Prostate gland (tissue), 2 donors: ENCODE measurements at regions not wholly inside any gene's neighbourhood (a gene's known extent, or its start where the extent isn't known, plus 50 kb on each side); places are given as distances from the start of the nearest gene placed in this dataset.

Experiments
- DNase-seq: peaks from one replicate; pipeline ENCODE4 v3.0.0-alpha.2; 2019; ENCODE audit warnings: low spot score
- H3K27ac ChIP-seq, 2 donors: fragments of 200-600 bp; sonication (generic); 2 replicates each; pipeline ENCODE4 v1.5.1; 2017 to 2019
- H3K27me3 ChIP-seq: fragments of 200-600 bp; sonication (generic); replicated peaks from 2 replicates; pipeline ENCODE4 v1.5.1; 2019; ENCODE audit not compliant: insufficient read depth
- H3K36me3 ChIP-seq, 2 donors: fragments of 200-600 bp; sonication (generic); 1 replicate in 1 of 2; 2 replicates in 1 of 2; pipeline versions ENCODE4 v1.5.1 to v1.8.1; 2017 to 2019
- H3K4me1 ChIP-seq: fragments of 200-600 bp; sonication (generic); replicated peaks from 2 replicates; pipeline ENCODE4 v1.5.1; 2019
- H3K4me3 ChIP-seq, 2 donors: fragments of 200-600 bp; sonication (generic); 2 replicates each; pipeline ENCODE4 v1.5.1; 2017 to 2019
- H3K9me3 ChIP-seq: fragments of 200-600 bp; sonication (generic); 2 replicates; pipeline ENCODE4 v1.5.1; 2017
- CTCF ChIP-seq, 4 experiments: fragments of 200-600 bp in 2 of 4; fragments of 450-650 bp in 2 of 4; sonication (generic) in 2 of 4; IDR thresholded peaks; 1 replicate in 3 of 4; 2 replicates in 1 of 4; pipeline ENCODE4 v1.5.1; 2016 to 2019; ENCODE audit warnings: antibody characterized with exemption in 4 of 4, mild to moderate bottlenecking in 2 of 4, moderate library complexity in 2 of 4
- POLR2A ChIP-seq: fragments of 450-650 bp; IDR thresholded peaks from one replicate; pipeline ENCODE4 v1.6.1; 2016; ENCODE audit warnings: antibody characterized with exemption, mild to moderate bottlenecking
- POLR2AphosphoS5 ChIP-seq: sonication (generic); formaldehyde crosslinking; IDR thresholded peaks from one replicate; pipeline ENCODE4 v1.6.1; 2017; ENCODE audit warnings: antibody characterized with exemption
- WGBS: methylation state at CpG from one replicate; pipeline ENCODE4 v1.1.5; 2018; 5-methylcytosine and 5-hydroxymethylcytosine counted together
- intact Hi-C: fragments of 100-400 bp; cut with DNase I; formaldehyde crosslinking; loops from one replicate; pipeline ENCODE4 v1.14.2; 2022

- Histone ChIP-seq H3K27ac (no peak overlapping the region), H3K9me3 (no peaks in the 10 kb centered on the region), H3K36me3 (no peaks in the 10 kb centered on the region), H3K4me3 (no peak overlapping the region), H3K27me3 (no peaks in the 10 kb centered on the region), H3K4me1 (no peaks in the 10 kb centered on the region)
- DNase-seq = no peak
- no peak for TF ChIP-seq CTCF (IDR thresholded peaks at IDR 0.05)
- TF ChIP-seq POLR2AphosphoS5 = no peak
- TF ChIP-seq POLR2A = no peak
- intact Hi-C loops = no loop called here
- WGBS = 53% methylated on average over 5 of the region's 5 CpGs
Measured at GRCh38 chr22:22352371-22352999, 107.9 kb downstream of the VPREB1 start.

DNA sequence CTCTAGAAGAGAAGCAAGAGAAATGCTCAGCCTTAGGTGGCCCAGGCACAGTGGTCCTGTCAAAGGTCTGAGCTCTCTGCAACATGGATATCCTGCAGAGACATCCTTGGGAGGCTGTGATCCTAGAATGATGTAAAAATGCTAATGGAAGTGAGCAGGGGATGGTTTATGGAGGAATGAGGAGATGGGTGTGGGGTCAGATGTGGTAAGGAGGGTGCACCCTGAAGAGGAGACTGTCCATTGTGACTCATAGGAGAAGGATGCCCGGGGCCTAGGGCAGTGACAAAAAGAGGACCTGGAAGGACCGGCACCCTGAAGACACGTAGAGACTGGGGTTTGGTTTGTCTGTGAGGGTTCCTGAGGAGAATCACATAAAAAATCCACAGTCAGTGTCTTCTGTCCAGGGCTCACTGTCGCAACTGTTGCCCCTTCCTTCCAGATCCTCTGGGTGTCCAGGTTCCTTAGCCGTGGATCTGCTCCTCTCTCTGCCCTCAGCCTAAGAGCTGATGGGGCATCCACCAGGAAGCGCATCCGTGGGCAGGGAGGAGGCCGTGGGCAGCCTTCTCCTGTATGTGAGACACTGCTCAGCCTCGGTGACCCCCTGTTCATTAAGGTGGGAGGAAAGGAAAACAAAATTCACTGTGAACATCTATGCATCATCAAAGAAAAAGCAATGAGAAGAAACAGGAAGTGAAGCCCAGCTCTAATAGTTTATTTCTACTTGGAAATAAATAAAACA lies 110.7 kb downstream of the VPREB1 start:
- Histone ChIP-seq H3K9me3 (no peaks in the 10 kb centered on the region), H3K4me3 (no peak overlapping the region), H3K4me1 (no peaks in the 10 kb centered on the region), H3K36me3 (no peaks in the 10 kb centered on the region), H3K27ac (no peak overlapping the region), H3K27me3 (no peaks in the 10 kb centered on the region)
- DNase-seq = no peak
- no peak for TF ChIP-seq CTCF (IDR thresholded peaks at IDR 0.05)
- TF ChIP-seq POLR2A = no peak
- no peak for TF ChIP-seq POLR2AphosphoS5
- intact Hi-C loops = no loop called here
- WGBS = 73% methylated on average over 9 of the region's 9 CpGs

DNA sequence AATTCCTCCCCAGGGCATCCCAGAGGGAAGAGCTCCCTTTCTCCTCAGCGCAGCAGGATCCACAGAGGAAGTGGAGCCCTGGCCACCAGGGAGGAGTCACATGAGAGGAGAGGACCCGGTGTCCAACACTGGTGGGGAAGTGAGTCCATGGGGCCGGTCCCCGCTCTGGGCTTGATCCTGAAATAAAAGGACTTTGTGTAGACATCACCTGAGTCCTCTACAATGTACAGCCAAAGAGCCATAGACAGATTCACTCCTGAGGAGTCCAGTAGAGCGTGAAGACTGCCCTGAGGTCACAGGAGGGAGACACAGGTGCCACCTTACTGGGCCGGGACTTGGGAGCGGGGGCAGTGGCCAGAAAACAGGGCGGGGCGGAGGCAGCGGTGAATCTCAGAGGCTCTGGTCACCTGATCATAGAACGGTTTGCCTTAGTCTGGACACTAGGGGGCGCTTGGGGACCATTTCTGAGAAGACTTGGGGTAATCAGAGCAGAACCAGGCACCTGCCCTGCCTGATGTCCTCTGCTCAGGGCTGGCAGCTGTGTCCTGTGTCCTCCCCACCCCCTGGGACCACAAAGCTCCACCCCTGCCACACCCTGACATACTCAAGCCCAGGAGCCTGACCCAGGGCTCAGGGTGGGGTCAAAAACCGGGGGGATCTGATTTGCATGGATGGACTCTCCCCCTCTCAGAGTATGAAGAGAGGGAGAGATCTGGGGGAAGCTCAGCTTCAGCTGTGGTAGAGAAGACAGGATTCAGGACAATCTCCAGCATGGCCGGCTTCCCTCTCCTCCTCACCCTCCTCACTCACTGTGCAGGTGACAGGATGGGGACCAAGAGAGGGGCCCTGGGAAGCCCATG lies 112.7 kb downstream of the VPREB1 start:
- TF ChIP-seq CTCF (IDR thresholded peaks at IDR 0.05) (peak; percentile 26 to 54 (median 50)), POLR2A (no peak)
- Histone ChIP-seq H3K27ac (no peak overlapping the region), H3K9me3 (no peaks in the 10 kb centered on the region), H3K4me3 (no peak overlapping the region), H3K36me3 (no peaks in the 10 kb centered on the region), H3K4me1 (no peaks in the 10 kb centered on the region), H3K27me3 (no peaks in the 10 kb centered on the region)
- intact Hi-C loops = no loop called here
- DNase-seq = peak; percentile 36
- 19% methylated on average over 14 of the region's 14 CpGs for WGBS

- H3K27me3 ChIP-seq = no peaks in the 10 kb centered on the region
- intact Hi-C loops = no loop called here
- 68% methylated on average over 4 of the region's 4 CpGs for WGBS
Measured at GRCh38 chr22:22358152-22358551, 113.6 kb downstream of the VPREB1 start.

More at GRCh38 chr22:22358152-22358551, 113.6 kb downstream of the VPREB1 start:
- Histone ChIP-seq H3K4me1 (no peaks in the 10 kb centered on the region), H3K4me3 (no peak overlapping the region), H3K9me3 (no peaks in the 10 kb centered on the region), H3K36me3 (no peaks in the 10 kb centered on the region), H3K27ac (no peak overlapping the region)
- DNase-seq = no peak
- TF ChIP-seq CTCF (IDR thresholded peaks at IDR 0.05) (no peak), POLR2A (no peak), POLR2AphosphoS5 (no peak)
